Vagina (tissue), 2 donors: ENCODE measurements at regions not wholly inside any gene's neighbourhood (a gene's known extent, or its start where the extent isn't known, plus 50 kb on each side); places are given as distances from the start of the nearest gene placed in this dataset.

ENCODE experiments used
- POLR2AphosphoS5 ChIP-seq, 2 donors: sonication (generic); formaldehyde crosslinking; IDR thresholded peaks; one replicate each; pipeline ENCODE4 v1.9.0; 2017; ENCODE audit warnings: antibody characterized with exemption in 2 of 2, mild to moderate bottlenecking in 2 of 2, low read depth in 1 of 2; ENCODE audit not compliant: insufficient read depth in 1 of 2
- TF ChIP-seq, protein P1 (sequence below), 3 experiments: fragments of 450-650 bp in 2 of 3; fragments of 200-600 bp in 1 of 3; sonication (generic) in 1 of 3; IDR thresholded peaks; one replicate each; pipeline ENCODE4 v1.5.1; 2017 to 2019; ENCODE audit warnings: antibody characterized with exemption in 3 of 3, mild to moderate bottlenecking in 2 of 3, moderate library complexity in 2 of 3

DNA sequence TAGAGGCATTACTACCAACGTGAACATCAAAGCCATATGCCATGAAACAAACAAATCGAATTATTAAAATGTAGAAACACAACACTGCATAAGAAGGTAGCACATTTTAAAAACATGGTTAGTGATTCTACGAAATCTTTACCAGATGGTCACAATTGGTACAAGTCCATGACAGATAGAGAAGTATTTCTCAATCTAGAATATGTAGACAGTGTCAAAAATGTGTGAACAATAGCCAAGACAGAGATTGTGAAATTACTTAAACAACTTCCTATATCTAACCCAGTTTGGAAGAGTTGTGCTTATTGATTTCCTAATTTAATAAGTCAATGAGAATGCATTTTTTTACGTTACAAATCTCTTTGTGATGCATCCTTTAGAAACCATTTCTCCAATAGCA lies 1121.6 kb downstream of the MAT2B start:
- TF ChIP-seq, protein P1, sequence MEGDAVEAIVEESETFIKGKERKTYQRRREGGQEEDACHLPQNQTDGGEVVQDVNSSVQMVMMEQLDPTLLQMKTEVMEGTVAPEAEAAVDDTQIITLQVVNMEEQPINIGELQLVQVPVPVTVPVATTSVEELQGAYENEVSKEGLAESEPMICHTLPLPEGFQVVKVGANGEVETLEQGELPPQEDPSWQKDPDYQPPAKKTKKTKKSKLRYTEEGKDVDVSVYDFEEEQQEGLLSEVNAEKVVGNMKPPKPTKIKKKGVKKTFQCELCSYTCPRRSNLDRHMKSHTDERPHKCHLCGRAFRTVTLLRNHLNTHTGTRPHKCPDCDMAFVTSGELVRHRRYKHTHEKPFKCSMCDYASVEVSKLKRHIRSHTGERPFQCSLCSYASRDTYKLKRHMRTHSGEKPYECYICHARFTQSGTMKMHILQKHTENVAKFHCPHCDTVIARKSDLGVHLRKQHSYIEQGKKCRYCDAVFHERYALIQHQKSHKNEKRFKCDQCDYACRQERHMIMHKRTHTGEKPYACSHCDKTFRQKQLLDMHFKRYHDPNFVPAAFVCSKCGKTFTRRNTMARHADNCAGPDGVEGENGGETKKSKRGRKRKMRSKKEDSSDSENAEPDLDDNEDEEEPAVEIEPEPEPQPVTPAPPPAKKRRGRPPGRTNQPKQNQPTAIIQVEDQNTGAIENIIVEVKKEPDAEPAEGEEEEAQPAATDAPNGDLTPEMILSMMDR (IDR thresholded peaks at IDR 0.05): no peak
- no peak for TF ChIP-seq POLR2AphosphoS5 (IDR thresholded peaks at IDR 0.05; ENCODE audit: insufficient read depth in 1 of 2, low read depth in 1 of 2)
